Bronchial epithelial cell (primary cell): ENCODE measurements at regions not wholly inside any gene's neighbourhood (a gene's known extent, or its start where the extent isn't known, plus 50 kb on each side); places are given as distances from the start of the nearest gene placed in this dataset.

ENCODE experiments used
- DNase-seq: peaks from one replicate; pipeline ENCODE4 v3.0.0-alpha.2; 2010; ENCODE audit warnings: low read depth
- FAIRE-seq: peaks from 2 replicates; lab custom pipeline; 2011; peaks lifted over from hg19 to GRCh38; lab: Jason Lieb, UNC
- H3K27me3 ChIP-seq: 2 replicates; pipeline ENCODE4 v1.5.1; 2011; ENCODE audit warnings: low read length; ENCODE audit not compliant: control insufficient read depth, insufficient read depth
- H3K36me3 ChIP-seq: 2 replicates; pipeline ENCODE4 v1.5.1; 2011; ENCODE audit warnings: low read length; ENCODE audit not compliant: control insufficient read depth, insufficient read depth
- H3K4me3 ChIP-seq: 2 replicates; pipeline ENCODE4 v1.5.1; 2011; ENCODE audit warnings: mild to moderate bottlenecking, low read depth, low read length, control low read depth
- CTCF ChIP-seq: IDR thresholded peaks from 2 replicates; pipeline ENCODE4 v1.5.1; 2011; ENCODE audit warnings: mild to moderate bottlenecking, moderate library complexity, low read length, control low read depth, inconsistent platforms; ENCODE audit not compliant: insufficient read depth, severe bottlenecking

DNA sequence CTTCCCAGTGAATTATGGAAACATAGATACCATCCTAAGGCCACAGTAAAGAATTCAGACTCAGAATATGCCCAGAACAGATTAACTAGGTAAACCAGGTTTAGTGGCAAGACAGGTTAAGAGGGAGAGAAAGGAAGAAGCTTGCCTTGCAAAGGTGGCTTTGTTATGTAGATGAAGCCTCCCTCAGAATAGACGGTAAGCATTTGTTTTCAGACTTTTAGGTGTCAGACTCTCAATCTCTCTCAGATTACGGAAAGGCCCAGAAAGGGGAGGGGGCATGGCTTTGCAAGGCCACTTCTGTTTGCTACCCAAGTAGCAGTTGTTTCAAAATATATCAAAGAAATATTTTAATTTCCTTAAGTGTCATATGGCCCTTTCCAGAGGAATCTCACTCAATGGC lies 457.1 kb upstream of the BOD1L1 start:
- FAIRE-seq (no peak), DNase-seq (no peak)
- Histone ChIP-seq H3K4me3 (no peak overlapping the region), H3K27me3 (no peaks in the 10 kb centered on the region), H3K36me3 (no peaks in the 10 kb centered on the region)
- no peak for TF ChIP-seq CTCF

DNA sequence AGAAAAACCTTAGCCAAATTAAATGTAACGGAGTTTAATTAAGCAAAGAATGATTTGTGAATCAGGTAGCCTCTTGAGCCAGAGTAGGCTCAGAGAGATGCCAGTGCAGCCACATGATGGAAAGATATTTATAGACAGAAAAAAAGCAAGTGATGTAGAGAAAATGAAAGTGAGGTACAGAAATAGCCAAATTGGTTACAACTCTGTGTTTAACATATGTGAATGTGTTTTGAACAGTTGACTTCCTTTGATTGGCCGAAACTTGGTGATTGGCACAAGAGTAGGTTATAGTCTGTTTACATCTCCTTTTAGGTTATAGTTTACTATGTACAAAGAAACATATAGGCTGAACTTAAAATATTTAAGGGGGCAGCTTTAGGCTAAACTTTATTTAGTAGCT lies 459.9 kb upstream of the BOD1L1 start:
- H3K36me3 ChIP-seq = no peaks in the 10 kb centered on the region
- no peak for TF ChIP-seq CTCF
- FAIRE-seq = no peak
- no peak for DNase-seq
- no peak overlapping the region for H3K4me3 ChIP-seq
- no peaks in the 10 kb centered on the region for H3K27me3 ChIP-seq

- FAIRE-seq (no peak), DNase-seq (no peak)
- no peak for TF ChIP-seq CTCF
- H3K36me3 ChIP-seq = no peaks in the 10 kb centered on the region
- no peaks in the 10 kb centered on the region for H3K27me3 ChIP-seq
- H3K4me3 ChIP-seq = no peak overlapping the region
These were observed 460.4 kb upstream of the BOD1L1 start for GRCh38 chr4:14087921-14088320.

DNA sequence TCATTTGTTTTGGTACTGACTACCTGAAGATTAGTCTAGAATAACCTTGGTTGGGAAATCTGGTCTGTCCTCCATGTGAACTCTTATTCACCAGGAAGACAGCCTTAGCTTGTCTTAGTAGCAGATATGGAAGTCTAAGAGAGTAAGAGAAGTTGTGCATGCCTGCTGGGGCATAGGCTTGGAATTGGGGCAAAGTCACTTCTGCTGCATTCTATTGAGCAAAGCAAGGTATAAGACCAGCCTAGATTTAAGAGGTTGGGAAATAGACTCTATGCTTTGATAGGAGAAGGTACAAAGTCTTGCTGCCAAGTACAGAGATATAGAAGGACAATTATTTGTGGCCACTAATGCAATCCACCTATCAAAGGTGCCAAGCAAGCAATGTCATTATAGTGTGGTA lies 464.0 kb upstream of the BOD1L1 start:
- no peak for FAIRE-seq
- TF ChIP-seq CTCF = no peak

GRCh38 chr4:14091966-14092365 lies 464.4 kb upstream of the BOD1L1 start:
- Histone ChIP-seq H3K27me3 (no peaks in the 10 kb centered on the region), H3K4me3 (no peak overlapping the region), H3K36me3 (no peaks in the 10 kb centered on the region)
- DNase-seq = no peak
- no peak for TF ChIP-seq CTCF
- FAIRE-seq = no peak

More for the DNA sequence above, 464.0 kb upstream of the BOD1L1 start:
- Histone ChIP-seq H3K36me3 (no peaks in the 10 kb centered on the region), H3K4me3 (no peak overlapping the region), H3K27me3 (no peaks in the 10 kb centered on the region)
- no peak for DNase-seq

GRCh38 chr4:14092741-14093140 lies 465.2 kb upstream of the BOD1L1 start:
- Histone ChIP-seq H3K36me3 (no peaks in the 10 kb centered on the region), H3K4me3 (no peak overlapping the region), H3K27me3 (no peaks in the 10 kb centered on the region)
- FAIRE-seq (no peak), DNase-seq (no peak)
- TF ChIP-seq CTCF = no peak
